NK-92 (cell line): ENCODE measurements at regions not wholly inside any gene's neighbourhood (a gene's known extent, or its start where the extent isn't known, plus 50 kb on each side); places are given as distances from the start of the nearest gene placed in this dataset.

Source experiments
- DNase-seq: peaks from one replicate; lab custom pipeline; 2025; ENCODE audit not compliant: unreplicated experiment; lab: John Stamatoyannopoulos, UW

- DNase-seq, result no peak
Measured at GRCh38 chr1:234869182-234870019, 259.2 kb downstream of the TOMM20 start.

- no peak for DNase-seq
Measured at GRCh38 chr1:234868296-234869147, 258.5 kb upstream of the IRF2BP2 start.

GRCh38 chr1:234866007-234866866 is 256.3 kb upstream of the IRF2BP2 start:
- DNase-seq, result no peak

- no peak for DNase-seq
Measured at GRCh38 chr1:234865171-234866006, 255.4 kb upstream of the IRF2BP2 start.

GRCh38 chr1:234864116-234864515 is 254.1 kb upstream of the IRF2BP2 start:
- no peak for DNase-seq

- DNase-seq, result no peak
Measured at GRCh38 chr1:234863551-234863971, 253.6 kb upstream of the IRF2BP2 start.

GRCh38 chr1:234862944-234863515 is 253.1 kb upstream of the IRF2BP2 start:
- no peak for DNase-seq

GRCh38 chr1:234862360-234862943 is 252.5 kb upstream of the IRF2BP2 start:
- no peak for DNase-seq

GRCh38 chr1:234861761-234862160 is 251.8 kb upstream of the IRF2BP2 start:
- DNase-seq, result no peak

- DNase-seq, result no peak
Measured at GRCh38 chr1:234861024-234861620, 251.1 kb upstream of the IRF2BP2 start.

GRCh38 chr1:234858722-234859121 is 248.7 kb upstream of the IRF2BP2 start:
- no peak for DNase-seq

GRCh38 chr1:234856845-234857245 is 246.9 kb upstream of the IRF2BP2 start:
- no peak for DNase-seq

GRCh38 chr1:234855851-234856250 is 245.9 kb upstream of the IRF2BP2 start:
- no peak for DNase-seq

- no peak for DNase-seq
Measured at GRCh38 chr1:234854645-234855039, 244.7 kb upstream of the IRF2BP2 start.

GRCh38 chr1:234853906-234854644 is 244.1 kb upstream of the IRF2BP2 start:
- no peak for DNase-seq

GRCh38 chr1:234852659-234853058 is 242.7 kb upstream of the IRF2BP2 start:
- DNase-seq, result no peak

- DNase-seq, result no peak
Measured at GRCh38 chr1:234851450-234852438, 241.8 kb upstream of the IRF2BP2 start.
